ENCODE measurements at regions not wholly inside any gene's neighbourhood (a gene's known extent, or its start where the extent isn't known, plus 50 kb on each side); places are given as distances from the start of the nearest gene placed in this dataset.

GRCh38 chr21:40938078-40938477, 91.1 kb upstream of the DSCAM start:
- no peak overlapping the region for H3T11ph ChIP-seq (ENCODE audit: low read length)
- no peaks in the 10 kb centered on the region for H3K23me2 ChIP-seq (ENCODE audit: insufficient read length, low read depth, low read length, poor library complexity, severe bottlenecking)
- TF ChIP-seq CTCF (conservative IDR thresholded peaks at IDR 0.05): no peak
- no peaks in the 10 kb centered on the region for H3K79me2 ChIP-seq (ENCODE audit: insufficient read depth, low read length)
- H3K4me3 Mint-ChIP-seq: no peak overlapping the region
- no peaks in the 10 kb centered on the region; the same call in 1 of the 2 replicates for H3K4me1 ChIP-seq (ENCODE audit: insufficient read depth, low read length)
- H2BK5ac ChIP-seq (ENCODE audit: insufficient read length, low read length): no peak overlapping the region
- no peak overlapping the region for H3K27ac Mint-ChIP-seq
- no peak overlapping the region for H2AK5ac ChIP-seq (ENCODE audit: insufficient read length, low read length)
- no peak overlapping the region for H2BK20ac ChIP-seq (ENCODE audit: low read depth, low read length, poor library complexity, severe bottlenecking)
- no CpG with 5 or more reads among the region's 2 CpGs for WGBS (ENCODE audit: extremely low coverage, insufficient read length, low lambda C conversion rate)
- H3K4ac ChIP-seq (ENCODE audit: low read depth, low read length): no peak overlapping the region
- no peak overlapping the region for H4K8ac ChIP-seq (replicated peaks; ENCODE audit: insufficient read length, low read depth, low read length)
- no peak overlapping the region for H3K18ac ChIP-seq (ENCODE audit: insufficient read length, low read depth, low read length)
- H3K9me3 ChIP-seq (ENCODE audit: control insufficient read depth, low read depth, low read length): no peaks in the 10 kb centered on the region
- H2AFZ ChIP-seq (ENCODE audit: low read length): no peak overlapping the region
- H3K9ac ChIP-seq (ENCODE audit: extremely low read depth, insufficient read length, low read length): no peak overlapping the region
- H3K4me1 Mint-ChIP-seq: peaks cover 27 to 33% of the 10 kb centered on the region in 2 experiments
- no peaks in the 10 kb centered on the region for H3K79me1 ChIP-seq (ENCODE audit: insufficient read depth, low read depth, low read length, poor library complexity, severe bottlenecking)
- no peak overlapping the region for H3K27ac ChIP-seq (ENCODE audit: insufficient read length, low read depth, low read length)
- H3K9me3 Mint-ChIP-seq: no peaks in the 10 kb centered on the region; a peak in 3 of 5 replicates
- H3K36me3 Mint-ChIP-seq (ENCODE audit: insufficient read depth in 1 of 3, low read depth in 3 of 3): peaks cover 0 to 4% (median 0%) of the 10 kb centered on the region in 3 experiments; a peak in 1 of 7 replicates
- H2BK120ac ChIP-seq (ENCODE audit: low read depth, low read length, poor library complexity, severe bottlenecking): no peak overlapping the region
- no peak overlapping the region for H4K91ac ChIP-seq (ENCODE audit: insufficient read length, low read depth, low read length)
- H3K56ac ChIP-seq (ENCODE audit: insufficient read length, low read depth, low read length): no peak overlapping the region
- no peak overlapping the region for H4K5ac ChIP-seq (ENCODE audit: insufficient read length, low read depth, low read length)
- no peak for DNase-seq
- no peaks in the 10 kb centered on the region for H4K20me1 ChIP-seq (ENCODE audit: control insufficient read depth, insufficient read depth, insufficient read length)
- H2BK15ac ChIP-seq (ENCODE audit: low read depth, low read length): no peak overlapping the region
- H2BK12ac ChIP-seq (ENCODE audit: insufficient read length, low read depth, low read length): no peak overlapping the region
- H3K23ac ChIP-seq (ENCODE audit: insufficient read length, low read depth, low read length): no peak overlapping the region
- no peaks in the 10 kb centered on the region; the same call in 1 of the 2 replicates for H3K27me3 Mint-ChIP-seq (ENCODE audit: low read depth)
- no peak overlapping the region for H3K4me2 ChIP-seq (ENCODE audit: insufficient read depth, insufficient read length, low read length)
- H3K27me3 ChIP-seq (ENCODE audit: insufficient read depth, low read length): no peaks in the 10 kb centered on the region
- H3K14ac ChIP-seq (ENCODE audit: insufficient read depth, low read length): no peak overlapping the region

All from H9 (cell line).